ENCODE measurements at regions not wholly inside any gene's neighbourhood (a gene's known extent, or its start where the extent isn't known, plus 50 kb on each side); places are given as distances from the start of the nearest gene placed in this dataset.

DNA sequence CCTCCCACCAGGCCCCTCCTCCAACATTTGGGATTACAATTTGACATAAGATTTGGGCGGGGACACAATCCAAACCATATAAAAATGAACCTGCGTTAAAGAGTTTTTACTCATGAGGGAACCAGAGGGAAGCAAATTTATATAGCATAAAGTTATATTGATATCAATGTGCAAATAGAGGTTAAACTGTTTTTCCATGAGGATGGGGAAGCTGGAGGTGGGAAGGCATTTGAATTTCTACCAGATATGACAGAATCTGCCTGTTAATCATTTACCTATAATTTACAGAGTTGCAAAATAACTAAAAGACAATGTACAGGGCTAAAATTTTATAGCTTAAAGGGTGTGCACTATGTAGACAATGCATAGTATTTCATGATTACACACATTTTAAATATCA lies 322.0 kb upstream of the FKBP1C start:
- H4K20me1 ChIP-seq (ENCODE audit: insufficient read depth, low read length) = no peaks in the 10 kb centered on the region
- H2AFZ ChIP-seq (ENCODE audit: low read length) = no peak overlapping the region
- H3K27ac ChIP-seq (ENCODE audit: low read depth, low read length, poor library complexity, severe bottlenecking) = no peak overlapping the region
- H3K9ac ChIP-seq (ENCODE audit: low read length) = no peak overlapping the region
- H3K4me1 ChIP-seq (ENCODE audit: insufficient read depth, low read length, severe bottlenecking) = no peaks in the 10 kb centered on the region
- no peaks in the 10 kb centered on the region for H3K79me2 ChIP-seq (ENCODE audit: insufficient read depth, low read length)
- H3K9me3 ChIP-seq (ENCODE audit: low read length) = no peaks in the 10 kb centered on the region
- no peaks in the 10 kb centered on the region for H3K27me3 ChIP-seq (ENCODE audit: insufficient read depth, low read length)
- H3K4me2 ChIP-seq (ENCODE audit: low read length) = no peak overlapping the region
- H3F3A ChIP-seq (ENCODE audit: insufficient read depth, low read length) = no peaks in the 10 kb centered on the region
- H3K36me3 ChIP-seq (ENCODE audit: insufficient read depth, low read length) = no peaks in the 10 kb centered on the region
- TF ChIP-seq, protein P1, sequence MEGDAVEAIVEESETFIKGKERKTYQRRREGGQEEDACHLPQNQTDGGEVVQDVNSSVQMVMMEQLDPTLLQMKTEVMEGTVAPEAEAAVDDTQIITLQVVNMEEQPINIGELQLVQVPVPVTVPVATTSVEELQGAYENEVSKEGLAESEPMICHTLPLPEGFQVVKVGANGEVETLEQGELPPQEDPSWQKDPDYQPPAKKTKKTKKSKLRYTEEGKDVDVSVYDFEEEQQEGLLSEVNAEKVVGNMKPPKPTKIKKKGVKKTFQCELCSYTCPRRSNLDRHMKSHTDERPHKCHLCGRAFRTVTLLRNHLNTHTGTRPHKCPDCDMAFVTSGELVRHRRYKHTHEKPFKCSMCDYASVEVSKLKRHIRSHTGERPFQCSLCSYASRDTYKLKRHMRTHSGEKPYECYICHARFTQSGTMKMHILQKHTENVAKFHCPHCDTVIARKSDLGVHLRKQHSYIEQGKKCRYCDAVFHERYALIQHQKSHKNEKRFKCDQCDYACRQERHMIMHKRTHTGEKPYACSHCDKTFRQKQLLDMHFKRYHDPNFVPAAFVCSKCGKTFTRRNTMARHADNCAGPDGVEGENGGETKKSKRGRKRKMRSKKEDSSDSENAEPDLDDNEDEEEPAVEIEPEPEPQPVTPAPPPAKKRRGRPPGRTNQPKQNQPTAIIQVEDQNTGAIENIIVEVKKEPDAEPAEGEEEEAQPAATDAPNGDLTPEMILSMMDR (IDR thresholded peaks at IDR 0.05; ENCODE audit: low read length) = no peak
- no peak for TF ChIP-seq EZH2 (IDR thresholded peaks at IDR 0.05; ENCODE audit: borderline replicate concordance, low read length)
- no peaks in the 10 kb centered on the region for H3K9me2 ChIP-seq (ENCODE audit: low read depth, low read length)
- H3K4me3 ChIP-seq (ENCODE audit: low read depth, low read length, poor library complexity, severe bottlenecking) = no peak overlapping the region

DNA sequence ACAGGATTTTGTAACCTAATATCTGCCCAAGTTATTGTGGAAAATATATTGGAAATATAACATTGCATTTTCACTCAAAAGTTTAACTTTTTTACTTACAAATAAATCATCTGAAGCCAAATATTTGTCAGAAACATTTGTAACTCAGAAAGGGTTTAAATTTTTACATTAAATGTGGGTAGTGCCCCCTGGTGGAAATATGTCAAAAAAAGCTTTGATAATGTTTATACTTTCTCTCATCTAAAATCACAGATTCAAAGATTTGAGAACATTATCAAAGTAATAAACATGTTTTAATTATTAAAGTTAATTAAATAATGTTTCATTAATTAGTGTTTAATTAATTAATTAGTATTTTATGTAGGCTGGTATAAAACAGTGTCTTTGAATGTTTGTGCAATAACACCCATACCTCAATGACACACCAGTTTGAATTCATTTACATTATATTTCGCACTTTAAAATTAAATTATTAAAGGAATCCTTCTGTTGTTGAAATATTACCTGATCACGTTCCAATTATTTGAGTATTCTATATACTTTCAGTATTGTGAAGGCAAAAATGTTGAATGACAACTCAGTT lies 320.1 kb upstream of the FKBP1C start:
- no peaks in the 10 kb centered on the region for H3K79me2 ChIP-seq (ENCODE audit: insufficient read depth, low read length)
- H3K9me2 ChIP-seq (ENCODE audit: low read depth, low read length) = no peaks in the 10 kb centered on the region
- no peaks in the 10 kb centered on the region for H3F3A ChIP-seq (ENCODE audit: insufficient read depth, low read length)
- no peaks in the 10 kb centered on the region for H3K9me3 ChIP-seq (ENCODE audit: low read length)
- no peaks in the 10 kb centered on the region for H4K20me1 ChIP-seq (ENCODE audit: insufficient read depth, low read length)
- H3K27ac ChIP-seq (ENCODE audit: low read depth, low read length, poor library complexity, severe bottlenecking) = no peak overlapping the region
- H3K9ac ChIP-seq (ENCODE audit: low read length) = no peak overlapping the region
- no peaks in the 10 kb centered on the region for H3K4me1 ChIP-seq (ENCODE audit: insufficient read depth, low read length, severe bottlenecking)
- no peaks in the 10 kb centered on the region for H3K27me3 ChIP-seq (ENCODE audit: insufficient read depth, low read length)
- no peak overlapping the region for H2AFZ ChIP-seq (ENCODE audit: low read length)
- H3K4me2 ChIP-seq (ENCODE audit: low read length) = no peak overlapping the region
- TF ChIP-seq EZH2 (IDR thresholded peaks at IDR 0.05; ENCODE audit: borderline replicate concordance, low read length) = no peak
- TF ChIP-seq, protein P1 (IDR thresholded peaks at IDR 0.05; ENCODE audit: low read length) = peak; percentile 45
- no peaks in the 10 kb centered on the region for H3K36me3 ChIP-seq (ENCODE audit: insufficient read depth, low read length)
- no peak overlapping the region for H3K4me3 ChIP-seq (ENCODE audit: low read depth, low read length, poor library complexity, severe bottlenecking)

- no peaks in the 10 kb centered on the region for H3K9me3 ChIP-seq (ENCODE audit: low read length)
- H3F3A ChIP-seq (ENCODE audit: insufficient read depth, low read length) = no peaks in the 10 kb centered on the region
- H3K36me3 ChIP-seq (ENCODE audit: insufficient read depth, low read length) = no peaks in the 10 kb centered on the region
- H3K4me1 ChIP-seq (ENCODE audit: insufficient read depth, low read length, severe bottlenecking) = no peaks in the 10 kb centered on the region
- no peak overlapping the region for H3K9ac ChIP-seq (ENCODE audit: low read length)
- no peak overlapping the region for H2AFZ ChIP-seq (ENCODE audit: low read length)
- no peaks in the 10 kb centered on the region for H4K20me1 ChIP-seq (ENCODE audit: insufficient read depth, low read length)
- no peaks in the 10 kb centered on the region for H3K27me3 ChIP-seq (ENCODE audit: insufficient read depth, low read length)
- TF ChIP-seq EZH2 (IDR thresholded peaks at IDR 0.05; ENCODE audit: borderline replicate concordance, low read length) = no peak
- TF ChIP-seq, protein P1 (IDR thresholded peaks at IDR 0.05; ENCODE audit: low read length) = no peak
- no peak overlapping the region for H3K4me3 ChIP-seq (ENCODE audit: low read depth, low read length, poor library complexity, severe bottlenecking)
- H3K27ac ChIP-seq (ENCODE audit: low read depth, low read length, poor library complexity, severe bottlenecking) = no peak overlapping the region
- H3K79me2 ChIP-seq (ENCODE audit: insufficient read depth, low read length) = no peaks in the 10 kb centered on the region
- no peak overlapping the region for H3K4me2 ChIP-seq (ENCODE audit: low read length)
- no peaks in the 10 kb centered on the region for H3K9me2 ChIP-seq (ENCODE audit: low read depth, low read length)
Measured at GRCh38 chr6:62894114-62894513, 317.2 kb upstream of the FKBP1C start.
